ENCODE measurements at regions not wholly inside any gene's neighbourhood (a gene's known extent, or its start where the extent isn't known, plus 50 kb on each side); places are given as distances from the start of the nearest gene placed in this dataset.

GRCh38 chr3:162665684-162666391 lies 1169.2 kb downstream of the OTOL1 start:
- no peak for TF ChIP-seq ESRRA (IDR thresholded peaks at IDR 0.05; ENCODE audit: borderline replicate concordance, low read depth)
- TF ChIP-seq POLR2AphosphoS2 (IDR thresholded peaks at IDR 0.05; ENCODE audit: low read length), result no peak
